NCI-H524 treated with DMSO at 0.1 percent for 48 hours (cell line): ENCODE measurements at regions not wholly inside any gene's neighbourhood (a gene's known extent, or its start where the extent isn't known, plus 50 kb on each side); places are given as distances from the start of the nearest gene placed in this dataset.

Experiments
- DNase-seq: peaks from one replicate; lab custom pipeline; 2025; lab: John Stamatoyannopoulos, UW

GRCh38 chr15:94682171-94682570, 450.8 kb downstream of the MCTP2 start:
- no peak for DNase-seq

- DNase-seq, result no peak
Observed at GRCh38 chr15:94683902-94684301, 452.5 kb downstream of the MCTP2 start.

- DNase-seq, result no peak
Observed at GRCh38 chr15:94691169-94691568, 459.8 kb downstream of the MCTP2 start.

GRCh38 chr15:94692710-94693109, 461.3 kb downstream of the MCTP2 start:
- no peak for DNase-seq

GRCh38 chr15:94700211-94700610, 468.9 kb downstream of the MCTP2 start:
- no peak for DNase-seq

- DNase-seq, result no peak
Observed at GRCh38 chr15:94701281-94701985, 470.1 kb downstream of the MCTP2 start.

- DNase-seq, result no peak
Observed at GRCh38 chr15:94703596-94703995, 472.2 kb downstream of the MCTP2 start.

- DNase-seq, result no peak
Observed at GRCh38 chr15:94704421-94704820, 473.1 kb downstream of the MCTP2 start.

- DNase-seq, result no peak
Observed at GRCh38 chr15:94704946-94705345, 473.6 kb downstream of the MCTP2 start.

- no peak for DNase-seq
Observed at GRCh38 chr15:94709319-94709718, 478.0 kb downstream of the MCTP2 start.

GRCh38 chr15:94722024-94722636, 490.8 kb downstream of the MCTP2 start:
- no peak for DNase-seq

GRCh38 chr15:94723801-94724200, 492.4 kb downstream of the MCTP2 start:
- DNase-seq, result no peak

- no peak for DNase-seq
Observed at GRCh38 chr15:94731286-94731685, 499.9 kb downstream of the MCTP2 start.

- no peak for DNase-seq
Observed at GRCh38 chr15:94734460-94734859, 503.1 kb downstream of the MCTP2 start.

GRCh38 chr15:94736236-94736635, 504.9 kb downstream of the MCTP2 start:
- no peak for DNase-seq

- no peak for DNase-seq
Observed at GRCh38 chr15:94739639-94740038, 508.3 kb downstream of the MCTP2 start.

- DNase-seq, result no peak
Observed at GRCh38 chr15:94740469-94740868, 509.1 kb downstream of the MCTP2 start.

GRCh38 chr15:94743668-94744067, 512.3 kb downstream of the MCTP2 start:
- no peak for DNase-seq

- DNase-seq, result no peak
Observed at GRCh38 chr15:94744080-94744793, 512.9 kb downstream of the MCTP2 start.

GRCh38 chr15:94745371-94745770, 514.0 kb downstream of the MCTP2 start:
- no peak for DNase-seq

GRCh38 chr15:94747510-94747909, 516.1 kb downstream of the MCTP2 start:
- no peak for DNase-seq

- DNase-seq, result no peak
Observed at GRCh38 chr15:94749811-94750617, 518.7 kb downstream of the MCTP2 start.
